Ishikawa (cell line): ENCODE measurements at regions not wholly inside any gene's neighbourhood (a gene's known extent, or its start where the extent isn't known, plus 50 kb on each side); places are given as distances from the start of the nearest gene placed in this dataset.

ENCODE experiments used
- EP300 ChIP-seq: IDR thresholded peaks from 2 replicates; pipeline ENCODE4 v1.6.1; 2012; ENCODE audit warnings: borderline replicate concordance
- MAX ChIP-seq: IDR thresholded peaks from 2 replicates; pipeline ENCODE4 v1.6.1; 2012
- ZBTB7A ChIP-seq: IDR thresholded peaks from 2 replicates; pipeline ENCODE4 v1.6.1; 2012; ENCODE audit warnings: low read depth

- no peak for TF ChIP-seq MAX
- TF ChIP-seq ZBTB7A = no peak
- TF ChIP-seq EP300 = no peak
These were observed 203.4 kb upstream of the RAB6C start for GRCh38 chr2:129775952-129776653.
